Thyroid gland (tissue), 4 donors: ENCODE measurements at regions not wholly inside any gene's neighbourhood (a gene's known extent, or its start where the extent isn't known, plus 50 kb on each side); places are given as distances from the start of the nearest gene placed in this dataset.

Experiments
- CTCF ChIP-seq, 6 experiments: fragments of 200-600 bp in 3 of 6; fragments of 450-650 bp in 3 of 6; sonication (generic) in 3 of 6; IDR thresholded peaks; one replicate each; pipeline ENCODE4 v1.5.1; 2016 to 2019; ENCODE audit warnings: antibody characterized with exemption in 6 of 6, mild to moderate bottlenecking in 2 of 6, inconsistent platforms in 1 of 6, moderate library complexity in 1 of 6
- POLR2A ChIP-seq, 2 donors: fragments of 450-650 bp; IDR thresholded peaks; one replicate each; pipeline ENCODE4 v1.6.1; 2017; ENCODE audit warnings: antibody characterized with exemption in 2 of 2, mild to moderate bottlenecking in 2 of 2, moderate library complexity in 1 of 2

- no peak for TF ChIP-seq CTCF (IDR thresholded peaks at IDR 0.05)
- TF ChIP-seq POLR2A (IDR thresholded peaks at IDR 0.05): no peak
Observed at GRCh38 chr2:236843161-236843968, 242.3 kb upstream of the COPS8 start.
